GM18507 (cell line): ENCODE measurements at regions not wholly inside any gene's neighbourhood (a gene's known extent, or its start where the extent isn't known, plus 50 kb on each side); places are given as distances from the start of the nearest gene placed in this dataset.

Source experiments
- DNase-seq: peaks from one replicate; pipeline ENCODE4 v3.0.0; 2011; ENCODE audit warnings: low read depth; ENCODE audit not compliant: insufficient read length; ENCODE audit errors: extremely low spot score
- FAIRE-seq: peaks from 2 replicates; lab custom pipeline; 2011; peaks lifted over from hg19 to GRCh38; lab: Jason Lieb, UNC

DNA sequence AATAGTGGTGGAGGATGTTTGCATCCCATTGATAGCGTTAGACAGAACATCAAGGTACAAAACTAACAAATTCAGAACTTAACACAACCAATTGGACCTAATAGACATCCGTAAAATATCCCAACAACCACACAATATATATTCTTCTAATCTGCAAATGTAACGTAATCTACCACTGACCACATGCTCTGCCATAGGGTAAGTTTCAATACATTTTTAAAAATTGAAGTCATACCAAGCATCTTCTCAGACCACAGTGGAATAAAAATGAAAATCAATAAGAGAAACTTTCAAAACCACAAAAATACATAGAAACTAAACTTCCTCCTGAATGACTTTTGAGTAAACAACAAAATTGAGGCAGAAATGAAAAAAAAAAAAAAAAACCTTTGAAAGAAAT, 1087.5 kb downstream of the KCNT2 start:
- no peak for FAIRE-seq
- no peak for DNase-seq

DNA sequence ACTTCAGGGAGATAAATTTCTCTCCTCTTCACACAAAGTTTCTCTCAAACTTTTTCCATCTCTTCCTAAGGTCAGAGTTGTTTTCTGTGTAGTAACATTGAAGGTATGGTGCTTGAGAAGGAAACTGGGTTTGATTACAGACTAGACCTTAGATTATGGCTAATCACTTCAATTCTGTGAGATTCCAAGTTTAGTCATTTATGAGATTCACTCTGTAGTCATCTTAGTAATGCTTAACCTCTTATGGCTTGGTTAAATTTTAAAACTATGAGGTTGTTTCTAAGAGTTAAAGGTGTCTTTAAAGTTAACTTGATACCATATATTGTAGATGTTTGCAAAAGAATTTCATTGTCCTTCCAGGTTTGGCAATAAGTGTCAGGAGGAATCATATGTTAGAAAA, 1092.2 kb downstream of the KCNT2 start:
- DNase-seq (no peak), FAIRE-seq (no peak)

DNA sequence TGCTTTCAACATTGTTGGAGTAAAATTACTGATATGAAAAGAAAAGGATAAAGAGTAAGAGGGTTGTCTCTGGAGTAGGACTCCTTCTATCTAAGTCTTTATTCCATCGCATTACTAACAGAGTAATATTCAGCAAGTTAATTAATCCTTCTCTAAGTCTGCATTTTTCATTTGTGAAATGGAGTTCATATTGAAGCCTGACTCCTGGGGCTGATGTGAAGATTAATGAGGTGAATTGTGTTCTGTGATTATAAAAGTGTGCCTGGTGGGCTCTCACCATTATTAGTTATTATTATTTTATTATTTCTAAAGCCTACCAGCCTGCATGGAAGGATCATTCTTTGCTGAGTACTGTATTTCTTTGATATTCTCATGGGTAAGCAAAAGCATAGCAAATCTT, 1096.7 kb downstream of the KCNT2 start:
- DNase-seq (no peak), FAIRE-seq (no peak)

DNA sequence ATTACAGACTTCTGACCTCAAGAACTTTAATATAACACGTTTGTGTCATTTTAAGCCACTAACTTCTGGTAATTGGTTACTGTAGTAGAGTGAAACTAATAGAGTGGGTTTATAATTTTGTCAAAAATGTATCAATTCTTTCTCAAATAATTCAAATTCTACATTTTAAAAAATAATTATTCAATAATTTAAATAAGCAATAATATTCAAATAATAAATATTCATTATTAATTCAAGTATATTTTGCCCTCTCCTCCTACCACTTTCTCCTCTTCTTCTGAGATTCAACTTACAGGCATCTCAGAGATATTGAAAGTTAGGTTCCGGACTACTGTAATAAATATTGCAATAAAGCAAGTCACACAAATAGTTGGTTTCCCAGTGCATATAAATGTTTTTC, 1107.1 kb downstream of the KCNT2 start:
- DNase-seq (no peak), FAIRE-seq (no peak)

DNA sequence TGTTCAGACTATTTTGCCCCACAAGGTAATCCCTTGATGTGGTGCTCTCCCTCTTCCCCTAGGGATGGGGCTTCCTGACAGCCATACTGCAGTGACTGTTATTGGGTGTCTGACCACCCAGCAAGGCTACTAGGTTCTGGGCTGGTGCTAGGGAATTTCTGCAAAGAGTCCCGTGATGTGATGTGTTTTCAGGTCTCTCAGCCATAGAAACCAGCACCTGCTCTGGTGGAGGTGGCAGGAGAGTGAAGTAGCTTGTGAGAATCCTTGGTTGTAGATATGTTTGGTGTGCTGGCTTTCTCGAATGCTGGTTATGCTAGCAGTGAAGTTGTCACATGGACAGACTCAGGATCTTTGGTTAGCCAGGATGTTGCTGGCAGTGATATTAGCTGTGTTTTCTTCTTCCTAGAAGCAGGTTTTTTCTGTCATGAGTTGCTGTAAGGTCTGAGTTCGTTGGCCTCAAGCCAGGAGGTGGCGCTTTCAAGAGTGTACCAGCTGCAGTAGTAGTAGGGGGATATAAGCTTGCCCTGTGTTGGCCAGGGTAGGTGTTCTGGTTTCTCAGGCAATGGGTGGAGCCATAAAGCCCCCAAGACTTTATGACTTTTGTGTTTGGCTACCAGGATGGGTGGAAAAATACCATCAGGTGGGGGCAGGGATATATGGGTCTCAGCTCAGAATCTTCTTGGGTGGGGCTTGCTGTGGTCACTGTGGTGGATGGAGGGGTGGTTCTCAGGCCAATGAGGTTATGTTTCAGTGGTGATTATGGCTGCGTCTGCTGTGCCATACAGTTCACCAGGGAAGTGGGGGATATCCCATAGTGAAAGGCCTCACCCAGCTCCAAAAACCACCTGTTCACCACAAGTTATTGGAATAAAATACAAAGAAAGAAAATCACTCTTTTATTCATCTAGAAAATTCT, 1112.3 kb downstream of the KCNT2 start:
- DNase-seq = no peak
- FAIRE-seq = no peak

DNA sequence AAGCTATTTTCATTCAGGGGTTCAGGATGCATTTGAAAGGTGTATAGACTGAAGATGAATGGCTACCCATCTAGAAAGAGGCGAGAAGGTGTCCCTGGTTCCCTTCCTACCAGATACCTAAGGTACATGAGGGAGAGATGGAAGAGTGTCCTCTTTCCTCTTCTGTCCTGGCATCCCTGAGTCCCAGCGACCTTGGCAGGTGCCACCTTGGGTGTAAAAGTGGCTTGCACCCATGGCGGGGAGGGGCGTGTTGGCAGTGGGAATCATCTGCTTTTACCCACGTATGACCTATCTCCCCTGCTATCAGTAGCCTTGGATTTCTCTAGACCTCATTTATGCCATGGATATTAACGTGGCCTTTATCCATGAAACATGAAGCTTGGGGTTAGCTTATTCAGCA, 1126.1 kb downstream of the KCNT2 start:
- FAIRE-seq (no peak), DNase-seq (no peak)

DNA sequence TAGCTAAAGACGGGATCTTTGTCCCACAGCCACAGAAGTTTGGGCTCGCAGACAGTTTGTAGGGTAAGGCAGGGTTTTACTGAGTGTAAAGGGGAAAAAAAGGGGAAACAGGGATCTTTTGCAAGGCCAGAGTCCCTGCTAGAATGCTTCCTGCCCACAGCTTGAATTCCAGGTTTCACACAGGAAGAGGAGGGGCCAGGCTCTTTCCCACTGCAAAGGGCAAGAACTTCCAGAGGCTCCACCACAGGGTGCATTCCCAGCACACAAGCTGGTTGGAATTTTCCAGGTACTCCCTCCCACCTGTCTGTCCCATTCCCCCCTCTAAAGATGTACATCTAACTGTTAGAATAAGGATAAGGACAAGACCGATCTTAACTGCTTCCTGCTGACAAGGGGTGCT, 1126.9 kb downstream of the KCNT2 start:
- no peak for DNase-seq
- FAIRE-seq = no peak

DNA sequence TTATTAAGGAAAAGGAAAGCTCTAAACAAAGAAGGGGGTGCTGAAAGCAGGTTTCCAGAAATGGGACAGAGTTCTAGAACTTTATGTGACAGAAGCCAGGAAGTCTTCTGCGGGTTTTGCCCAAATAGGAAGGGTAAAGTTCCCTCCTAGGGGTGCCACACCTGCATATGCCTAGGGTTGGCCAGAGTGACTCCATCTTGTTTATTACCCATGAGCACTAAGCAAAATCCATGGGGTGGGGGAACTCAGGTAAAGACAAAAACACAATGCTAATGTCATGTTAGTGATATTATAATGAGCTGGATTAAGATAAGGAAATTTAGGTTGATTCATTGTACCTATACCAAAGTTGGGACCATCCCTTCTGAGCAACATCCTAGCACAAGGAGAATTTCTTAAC, 1132.7 kb downstream of the KCNT2 start:
- no peak for DNase-seq

DNA sequence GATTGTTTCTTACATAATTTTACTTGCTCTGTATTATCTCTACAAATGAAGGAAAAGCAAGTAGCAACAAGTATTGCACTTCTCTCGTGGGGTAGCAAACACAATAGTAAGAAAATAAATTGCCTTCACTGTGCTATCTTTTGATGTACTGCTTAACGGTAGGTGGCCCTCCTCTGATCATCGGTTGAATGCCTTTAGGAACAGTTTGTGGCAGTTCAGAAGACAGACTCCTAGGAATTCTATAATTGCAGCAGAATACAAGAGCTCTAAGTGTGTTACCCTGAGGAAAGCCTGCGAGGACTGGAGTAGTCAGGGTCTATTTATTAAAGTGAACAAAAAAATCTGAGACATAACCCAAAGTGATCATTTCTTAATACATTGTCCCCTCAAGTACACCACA, 1135.9 kb downstream of the KCNT2 start:
- DNase-seq = no peak

More for the DNA sequence above, 1132.7 kb downstream of the KCNT2 start:
- FAIRE-seq = no peak

DNA sequence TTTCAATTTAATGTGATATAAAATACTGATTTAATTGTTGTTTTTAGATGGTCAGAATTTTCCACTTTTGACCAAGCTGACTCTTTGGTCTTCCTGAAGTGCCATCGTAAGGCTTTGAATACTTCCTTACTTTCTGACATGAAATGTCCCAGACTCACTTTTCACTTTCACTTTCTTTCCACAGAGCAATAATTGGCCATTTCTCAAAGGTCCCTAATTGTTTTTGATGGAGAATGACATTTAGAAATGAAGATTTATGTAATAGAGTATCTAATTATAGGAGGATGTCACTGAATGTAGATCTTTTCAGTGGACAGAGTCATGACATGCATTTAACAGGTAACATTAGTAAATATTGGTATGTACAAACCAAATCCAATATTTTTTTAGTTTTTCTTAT, 1141.6 kb downstream of the KCNT2 start:
- FAIRE-seq (no peak), DNase-seq (no peak)

More for the DNA sequence above, 1135.9 kb downstream of the KCNT2 start:
- FAIRE-seq = no peak

DNA sequence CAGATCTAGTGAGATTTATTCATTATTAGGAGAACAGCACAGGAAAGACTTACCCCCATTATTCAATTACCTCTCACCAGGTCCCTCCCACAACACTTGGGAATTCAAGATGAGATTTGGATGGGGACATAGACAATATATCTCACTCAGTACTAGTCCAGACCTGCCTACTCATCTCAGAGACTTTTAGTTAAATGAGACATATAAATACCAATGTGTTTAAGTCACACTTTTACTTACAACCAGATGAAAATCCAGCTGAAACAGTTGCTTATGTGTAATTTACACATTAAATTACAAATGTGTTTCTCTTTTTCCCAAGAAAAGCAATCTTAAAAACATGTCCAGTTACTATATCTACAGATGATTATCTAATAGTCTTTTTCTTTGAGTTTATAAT, 1145.6 kb downstream of the KCNT2 start:
- FAIRE-seq (no peak), DNase-seq (no peak)

DNA sequence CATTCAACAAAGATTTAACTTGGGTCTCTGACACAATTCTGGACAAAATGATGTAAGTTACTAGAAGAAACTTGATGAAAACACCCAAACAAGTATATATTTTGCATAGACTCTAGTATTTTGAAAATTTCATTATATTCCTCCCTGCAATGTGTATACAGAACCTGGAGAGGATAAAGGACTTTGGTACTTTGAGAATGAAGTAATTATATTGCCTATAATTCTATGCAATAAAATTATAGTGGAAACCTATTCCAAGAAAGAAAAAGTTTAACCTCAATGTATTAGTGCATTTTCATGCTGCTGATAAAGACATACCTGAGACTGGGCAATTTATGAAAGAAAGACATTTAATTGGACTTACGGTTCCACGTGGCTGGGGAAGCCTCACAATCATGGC, 1146.1 kb downstream of the KCNT2 start:
- FAIRE-seq (no peak), DNase-seq (no peak)

DNA sequence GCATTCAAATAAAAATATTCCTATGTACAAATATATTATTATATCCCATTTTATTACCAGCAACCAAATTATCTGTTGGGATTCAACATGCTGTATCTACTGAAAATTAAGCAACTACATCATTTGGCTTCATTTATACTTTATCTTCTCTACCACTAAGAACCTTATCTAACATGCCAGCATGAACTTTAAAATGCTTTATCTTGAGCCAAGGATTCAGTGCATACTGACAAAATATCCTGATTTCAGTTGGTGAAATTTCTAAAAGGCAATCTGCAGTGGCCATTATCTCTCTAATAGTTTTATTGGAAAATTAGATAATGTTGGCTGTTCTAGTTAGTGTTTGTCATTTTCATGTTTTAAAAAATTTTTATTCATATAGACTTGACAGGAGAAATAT, 1149.9 kb downstream of the KCNT2 start:
- FAIRE-seq = no peak

DNA sequence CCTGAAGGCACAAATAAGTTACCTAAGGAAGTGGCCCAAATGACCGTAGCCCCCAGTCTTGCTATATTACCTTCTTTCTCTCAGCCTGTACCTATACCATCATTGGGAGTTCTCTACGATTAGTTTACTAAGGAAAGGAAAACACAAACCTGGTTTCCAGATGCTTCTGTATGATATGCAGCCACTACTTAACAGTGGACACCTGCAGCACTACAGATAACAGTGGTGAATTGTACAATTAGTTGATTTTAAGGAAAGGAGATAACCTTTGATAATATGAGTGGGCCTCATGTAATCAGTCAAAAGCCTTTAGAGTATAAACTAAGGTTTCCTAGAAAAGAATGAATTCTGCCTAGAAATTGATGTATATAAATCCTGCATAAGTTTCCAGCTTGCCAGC, 1157.4 kb downstream of the KCNT2 start:
- FAIRE-seq = no peak
- DNase-seq = no peak

More for the DNA sequence above, 1149.9 kb downstream of the KCNT2 start:
- no peak for DNase-seq

DNA sequence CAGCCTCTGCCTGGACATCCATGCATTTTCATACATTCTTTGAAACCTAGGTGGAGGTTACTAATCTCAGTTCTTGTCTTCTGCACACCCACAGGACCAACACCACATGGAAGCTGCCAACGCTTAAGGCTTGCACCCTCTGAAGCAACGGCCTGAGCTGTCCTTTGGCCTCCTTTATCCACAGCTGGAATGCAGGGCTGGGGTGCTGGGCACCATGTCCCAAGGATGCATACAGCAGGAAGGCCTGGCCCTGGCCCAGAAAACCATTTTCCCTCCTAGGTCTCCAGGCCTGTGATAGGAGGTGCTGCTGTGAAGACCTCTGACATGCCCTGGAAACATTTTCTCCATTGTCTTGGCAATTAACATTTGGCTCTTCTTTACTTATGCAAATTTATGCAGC, 1168.6 kb downstream of the KCNT2 start:
- no peak for FAIRE-seq

DNA sequence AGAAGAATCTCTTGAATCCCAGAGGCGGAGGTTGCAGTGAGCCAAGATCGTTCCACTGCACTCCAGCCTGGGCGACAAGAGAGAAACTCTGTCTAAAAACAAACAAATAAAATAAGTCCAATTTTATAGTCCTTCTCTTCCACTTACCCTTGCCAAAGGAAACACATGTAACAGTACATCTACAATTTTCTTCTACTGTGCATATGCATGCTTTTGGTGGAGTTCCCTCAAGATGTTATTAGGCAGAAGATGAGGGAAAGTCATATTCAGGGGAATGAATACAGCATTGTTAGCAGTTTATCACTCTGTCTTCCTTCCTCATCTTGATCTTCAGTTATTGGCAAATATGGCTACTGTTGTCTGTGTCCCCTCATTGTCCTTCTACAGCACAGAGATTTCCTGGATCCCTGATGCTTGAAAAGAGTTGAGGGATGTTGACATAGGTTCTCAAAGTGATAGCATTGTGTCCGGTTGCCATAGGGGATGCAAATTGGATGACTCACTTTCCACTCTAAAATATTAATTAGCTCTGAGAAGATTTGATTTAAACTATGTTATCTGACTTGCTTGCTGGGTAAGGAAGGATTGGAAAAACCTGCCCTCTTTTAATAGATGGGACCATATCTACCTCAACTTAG, 1173.6 kb downstream of the KCNT2 start:
- DNase-seq = no peak
- no peak for FAIRE-seq

More for the DNA sequence above, 1168.6 kb downstream of the KCNT2 start:
- no peak for DNase-seq

DNA sequence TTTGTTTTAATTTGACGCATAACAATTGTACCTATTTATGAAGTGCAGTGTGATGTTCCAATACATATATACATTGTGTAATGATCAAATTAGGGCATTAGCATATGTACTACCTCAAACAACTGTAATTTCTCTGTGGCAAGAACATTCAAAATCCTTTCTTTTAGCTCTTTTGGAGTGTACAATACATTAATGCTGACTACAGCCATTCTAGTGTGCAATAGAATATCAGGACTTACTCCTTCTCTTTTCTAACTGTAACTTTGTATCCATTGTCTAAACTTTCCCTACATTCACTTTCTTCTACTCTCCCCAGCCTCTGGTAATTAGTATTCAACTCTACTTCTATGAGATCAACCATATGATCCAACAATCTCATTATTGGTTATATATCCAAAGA, 1177.4 kb downstream of the KCNT2 start:
- FAIRE-seq (no peak), DNase-seq (no peak)

DNA sequence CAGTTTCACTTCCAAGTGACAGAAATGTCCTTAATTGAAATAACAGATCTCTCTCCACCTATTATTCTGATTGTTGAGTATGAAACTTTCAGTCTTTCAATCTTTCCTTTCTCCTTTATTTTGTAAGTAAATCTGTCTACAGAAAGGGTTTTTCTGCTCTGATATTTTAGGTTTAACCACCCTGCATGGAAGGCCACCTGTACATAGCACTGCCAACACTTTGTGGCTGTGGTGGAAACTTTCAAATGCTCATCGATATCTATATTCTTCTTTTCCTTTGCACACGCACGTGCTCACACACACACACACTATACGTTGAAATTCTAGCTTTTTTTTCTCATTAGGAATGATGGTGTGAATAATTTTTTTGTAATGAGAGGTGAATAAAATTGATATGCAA, 1179.3 kb downstream of the KCNT2 start:
- DNase-seq (no peak), FAIRE-seq (no peak)

DNA sequence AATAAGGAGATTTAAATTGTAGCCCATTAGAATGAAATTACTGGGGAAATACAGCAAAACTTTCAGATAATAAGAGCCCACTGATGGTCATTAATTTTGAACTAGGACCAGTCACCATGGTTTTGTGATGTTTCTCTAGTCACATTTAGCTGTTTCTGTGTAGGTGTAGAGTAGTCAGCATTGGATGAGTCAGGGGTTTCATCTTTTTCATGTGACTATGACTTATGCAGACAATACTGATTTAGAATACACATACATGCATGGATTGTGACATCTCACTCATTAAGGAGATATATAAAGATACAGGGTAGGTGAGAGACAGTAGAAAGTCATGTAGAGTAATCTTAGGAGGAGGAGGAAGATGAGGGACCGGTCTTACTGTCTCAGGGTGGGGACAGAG, 1192.7 kb downstream of the KCNT2 start:
- DNase-seq (no peak), FAIRE-seq (no peak)

DNA sequence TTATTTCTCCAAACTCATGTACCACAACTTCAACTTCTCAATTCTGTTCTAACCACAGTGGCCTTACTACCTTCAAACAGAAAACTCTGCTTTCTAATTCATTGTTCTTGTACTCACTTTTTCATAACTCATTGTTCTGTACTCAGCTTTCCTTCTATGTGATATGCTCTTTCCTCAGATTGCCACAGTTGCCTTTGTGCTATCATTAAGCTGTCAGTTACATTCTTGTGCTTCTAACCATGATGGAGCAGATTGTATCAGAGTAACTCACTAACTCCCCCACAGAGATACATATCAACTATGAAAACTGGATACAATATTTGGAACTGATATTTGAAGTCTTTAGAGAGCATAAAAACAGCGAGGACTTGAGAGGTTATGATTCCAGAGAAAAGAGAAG, 1213.7 kb downstream of the KCNT2 start:
- DNase-seq = no peak
- FAIRE-seq = no peak

DNA sequence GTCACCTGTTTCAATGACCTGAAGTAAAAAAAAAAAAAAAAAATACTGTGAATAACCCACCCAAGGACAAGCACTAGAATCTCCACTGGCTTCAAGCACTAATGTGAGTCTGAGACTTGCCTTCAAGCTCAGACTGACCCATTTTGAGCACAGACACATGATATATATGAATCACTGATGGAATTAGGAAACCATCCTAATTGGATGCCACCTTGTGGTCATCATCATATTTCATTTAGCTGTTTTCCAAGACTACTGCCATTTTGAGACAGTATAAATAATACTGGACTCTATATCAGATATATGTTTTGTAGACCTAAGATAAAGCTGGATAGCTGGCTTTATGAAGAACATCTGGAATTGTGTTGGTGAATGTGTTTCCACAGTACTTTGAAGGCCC, 1232.0 kb downstream of the KCNT2 start:
- FAIRE-seq (no peak), DNase-seq (no peak)
